Astrocyte (in vitro differentiated cells and primary cell): ENCODE measurements at regions not wholly inside any gene's neighbourhood (a gene's known extent, or its start where the extent isn't known, plus 50 kb on each side); places are given as distances from the start of the nearest gene placed in this dataset.

Experiments
- DNase-seq: peaks from one replicate; pipeline ENCODE4 v3.0.0-alpha.2; 2010; ENCODE audit warnings: low read depth
- FAIRE-seq: peaks from 2 replicates; lab custom pipeline; 2011; peaks lifted over from hg19 to GRCh38; lab: Jason Lieb, UNC
- H2AFZ ChIP-seq: 2 replicates; pipeline ENCODE4 v1.6.0; 2012; ENCODE audit warnings: low read depth, low read length, inconsistent platforms
- H3K27ac ChIP-seq: 2 replicates; pipeline ENCODE4 v1.5.1; 2011; ENCODE audit warnings: low read depth, low read length, inconsistent platforms
- H3K27me3 ChIP-seq: 2 replicates; pipeline ENCODE4 v1.6.0; 2011; ENCODE audit warnings: low read length, inconsistent platforms; ENCODE audit not compliant: insufficient read depth
- H3K36me3 ChIP-seq: 2 replicates; pipeline ENCODE4 v1.5.1; 2011; ENCODE audit warnings: low read length, inconsistent platforms; ENCODE audit not compliant: insufficient read depth
- H3K4me1 ChIP-seq: 2 replicates; pipeline ENCODE4 v1.5.1; 2011; ENCODE audit warnings: low read length, inconsistent platforms; ENCODE audit not compliant: insufficient read depth
- H3K4me2 ChIP-seq: 2 replicates; pipeline ENCODE4 v1.6.0; 2012; ENCODE audit warnings: low read length, inconsistent platforms
- H3K4me3 ChIP-seq: 2 replicates; pipeline ENCODE4 v1.5.1; 2011; ENCODE audit warnings: low read depth, mild to moderate bottlenecking, low read length, inconsistent platforms; ENCODE audit not compliant: insufficient read depth
- H3K79me2 ChIP-seq: 2 replicates; pipeline ENCODE4 v1.6.0; 2012; ENCODE audit warnings: mild to moderate bottlenecking, low read length, inconsistent platforms; ENCODE audit not compliant: insufficient read depth
- H3K9ac ChIP-seq: 2 replicates; pipeline ENCODE4 v1.6.0; 2012; ENCODE audit warnings: mild to moderate bottlenecking, low read length, inconsistent platforms
- H3K9me3 ChIP-seq: 2 replicates; pipeline ENCODE4 v1.5.1; 2012; ENCODE audit warnings: low read depth, mild to moderate bottlenecking, low read length, inconsistent platforms; ENCODE audit not compliant: insufficient read depth
- H4K20me1 ChIP-seq: 2 replicates; pipeline ENCODE4 v1.6.0; 2012; ENCODE audit warnings: low read length, inconsistent platforms; ENCODE audit not compliant: insufficient read depth
- H3K27ac Mint-ChIP-seq: one replicate; pipeline ENCODE4 v1.8.0; 2021; ENCODE audit warnings: mild to moderate bottlenecking, mixed read lengths; ENCODE audit not compliant: unreplicated experiment
- H3K27me3 Mint-ChIP-seq: one replicate; pipeline ENCODE4 v1.8.0; 2021; ENCODE audit warnings: low read depth, mixed read lengths; ENCODE audit not compliant: unreplicated experiment
- H3K36me3 Mint-ChIP-seq: one replicate; pipeline ENCODE4 v1.8.0; 2021; ENCODE audit warnings: low read depth, mixed read lengths; ENCODE audit not compliant: unreplicated experiment
- H3K4me1 Mint-ChIP-seq: one replicate; pipeline ENCODE4 v1.8.0; 2021; ENCODE audit warnings: low read depth, mixed read lengths; ENCODE audit not compliant: unreplicated experiment
- H3K4me3 Mint-ChIP-seq: one replicate; pipeline ENCODE4 v1.8.0; 2021; ENCODE audit warnings: mild to moderate bottlenecking, moderate library complexity, mixed read lengths; ENCODE audit not compliant: unreplicated experiment
- H3K9me3 Mint-ChIP-seq: one replicate; pipeline ENCODE4 v1.8.0; 2021; ENCODE audit warnings: mild to moderate bottlenecking, mixed read lengths; ENCODE audit not compliant: unreplicated experiment
- CTCF ChIP-seq: IDR thresholded peaks from 2 replicates; pipeline ENCODE4 v1.5.1; 2011; ENCODE audit warnings: low read depth, mild to moderate bottlenecking, inconsistent platforms, low read length, moderate library complexity; ENCODE audit not compliant: insufficient read depth
- EZH2 ChIP-seq: IDR thresholded peaks from 2 replicates; pipeline ENCODE4 v1.6.1; 2012; ENCODE audit warnings: mild to moderate bottlenecking, low read length, inconsistent platforms; ENCODE audit not compliant: insufficient read depth

GRCh38 chr6:26260110-26260637 is 104.8 kb upstream of the BTN3A2 start:
- no peak for DNase-seq
- Mint-ChIP-seq H3K4me3 (no peak overlapping the region), H3K4me1 (no peaks in the 10 kb centered on the region), H3K27ac (no peak overlapping the region), H3K9me3 (peaks cover 2% of the 10 kb centered on the region), H3K27me3 (no peaks in the 10 kb centered on the region), H3K36me3 (peaks cover 17% of the 10 kb centered on the region)
- Histone ChIP-seq H3K79me2 (no peaks in the 10 kb centered on the region), H3K4me3 (no peak overlapping the region), H3K36me3 (no peaks in the 10 kb centered on the region), H3K27ac (no peak overlapping the region), H3K27me3 (no peaks in the 10 kb centered on the region), H2AFZ (no peak overlapping the region), H3K9ac (no peak overlapping the region), H3K4me1 (no peaks in the 10 kb centered on the region), H3K9me3 (no peaks in the 10 kb centered on the region), H3K4me2 (no peak overlapping the region), H4K20me1 (no peaks in the 10 kb centered on the region)
- TF ChIP-seq EZH2 (no peak), CTCF (no peak)
- no peak for FAIRE-seq

DNA sequence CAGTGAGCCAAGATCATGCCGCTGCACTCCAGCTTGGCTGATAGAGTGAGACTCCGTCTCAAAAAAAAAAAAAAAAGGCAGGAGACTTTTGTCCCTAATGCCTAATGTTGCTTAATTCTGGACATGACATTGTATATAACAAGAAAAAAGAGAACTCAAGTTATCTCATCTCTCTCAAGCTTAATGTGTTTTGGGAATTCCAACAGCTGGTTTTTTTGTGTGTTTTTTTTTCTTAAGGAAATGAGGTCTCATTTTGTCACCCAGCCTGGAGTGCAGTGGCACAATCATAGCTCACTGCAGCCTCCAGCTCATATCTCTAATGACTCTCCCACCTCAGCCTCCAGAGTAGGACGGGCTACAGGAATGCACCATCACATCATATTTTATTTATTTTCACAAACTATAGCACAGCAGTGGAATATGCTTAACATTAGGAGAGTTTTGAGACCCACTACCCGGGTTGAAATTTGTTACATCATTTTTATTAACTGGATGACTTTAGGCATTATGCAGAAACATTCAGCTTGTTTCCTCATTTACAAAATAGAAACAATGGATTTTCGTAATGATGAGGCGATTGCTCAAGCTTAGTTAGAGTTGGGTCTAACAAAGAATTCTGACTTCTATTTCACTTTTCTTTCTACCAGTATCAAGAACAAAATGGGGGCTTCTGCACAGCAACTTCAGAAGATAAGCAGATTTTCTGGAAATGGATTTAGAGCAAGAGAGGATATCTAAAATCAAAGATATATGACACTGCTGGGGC is 104.1 kb upstream of the BTN3A2 start:
- Histone ChIP-seq H3K9me3 (no peaks in the 10 kb centered on the region), H3K4me1 (no peaks in the 10 kb centered on the region), H3K9ac (no peak overlapping the region), H2AFZ (no peak overlapping the region), H3K27ac (no peak overlapping the region), H4K20me1 (no peaks in the 10 kb centered on the region), H3K4me3 (no peak overlapping the region), H3K4me2 (no peak overlapping the region), H3K27me3 (no peaks in the 10 kb centered on the region), H3K36me3 (no peaks in the 10 kb centered on the region), H3K79me2 (no peaks in the 10 kb centered on the region)
- peaks cover 16% of the 10 kb centered on the region for H3K36me3 Mint-ChIP-seq
- no peak overlapping the region for H3K27ac Mint-ChIP-seq
- H3K4me3 Mint-ChIP-seq, result no peak overlapping the region
- DNase-seq (no peak), FAIRE-seq (no peak)
- peaks cover 2% of the 10 kb centered on the region for H3K9me3 Mint-ChIP-seq
- TF ChIP-seq EZH2 (no peak), CTCF (no peak)
- H3K4me1 Mint-ChIP-seq, result no peaks in the 10 kb centered on the region
- H3K27me3 Mint-ChIP-seq, result no peaks in the 10 kb centered on the region

DNA sequence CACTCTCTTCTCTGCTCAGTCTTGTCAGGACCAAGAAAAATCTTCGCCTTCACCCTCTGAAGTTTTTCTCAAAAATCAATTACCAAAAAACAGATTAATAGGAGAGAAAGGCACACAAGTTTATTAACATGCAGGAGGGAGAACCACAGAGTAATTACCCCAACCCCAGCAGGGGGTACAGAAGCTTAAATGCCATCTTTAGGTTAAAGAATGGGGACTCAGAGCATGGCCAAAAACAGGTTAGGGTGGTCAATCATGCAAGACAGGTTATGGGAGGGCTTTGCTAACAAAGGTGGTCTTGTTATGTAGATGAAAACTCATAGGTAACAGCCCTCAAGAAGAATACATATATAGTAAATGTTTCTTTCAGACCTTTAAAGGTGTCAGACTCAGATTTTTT is 100.5 kb upstream of the BTN3A2 start:
- Histone ChIP-seq H2AFZ (no peak overlapping the region), H3K27ac (no peak overlapping the region), H3K27me3 (no peaks in the 10 kb centered on the region), H3K36me3 (no peaks in the 10 kb centered on the region), H3K9me3 (no peaks in the 10 kb centered on the region), H3K9ac (no peak overlapping the region), H3K4me2 (no peak overlapping the region), H4K20me1 (no peaks in the 10 kb centered on the region), H3K4me1 (peaks cover 4% of the 10 kb centered on the region), H3K4me3 (no peak overlapping the region), H3K79me2 (no peaks in the 10 kb centered on the region)
- DNase-seq, result no peak
- H3K4me3 Mint-ChIP-seq, result no peak overlapping the region
- TF ChIP-seq EZH2 (no peak), CTCF (no peak)
- peaks cover 3% of the 10 kb centered on the region for H3K4me1 Mint-ChIP-seq
- H3K27ac Mint-ChIP-seq, result no peak overlapping the region
- peaks cover 8% of the 10 kb centered on the region for H3K36me3 Mint-ChIP-seq
- H3K27me3 Mint-ChIP-seq, result no peaks in the 10 kb centered on the region
- FAIRE-seq, result no peak
- H3K9me3 Mint-ChIP-seq, result peaks cover 2% of the 10 kb centered on the region
